ENCODE measurements at regions not wholly inside any gene's neighbourhood (a gene's known extent, or its start where the extent isn't known, plus 50 kb on each side); places are given as distances from the start of the nearest gene placed in this dataset.

GRCh38 chr16:59048876-59049275 lies 314.8 kb upstream of the GOT2 start:
- TF ChIP-seq CTCF (IDR thresholded peaks at IDR 0.05; ENCODE audit: insufficient read depth, low read length, poor library complexity, severe bottlenecking), result no peak
- no peak for TF ChIP-seq EZH2phosphoT487 (conservative IDR thresholded peaks at IDR 0.05; ENCODE audit: low read length)

Data from SU-DHL-6 (cell line).